GM12865 (cell line): ENCODE measurements at regions not wholly inside any gene's neighbourhood (a gene's known extent, or its start where the extent isn't known, plus 50 kb on each side); places are given as distances from the start of the nearest gene placed in this dataset.

Experiments
- DNase-seq: peaks from one replicate; pipeline ENCODE4 v3.0.0; 2010; ENCODE audit warnings: low read depth
- H3K4me3 ChIP-seq: 2 replicates; pipeline ENCODE4 v1.5.1; 2011; ENCODE audit warnings: mild to moderate bottlenecking, low read depth, low read length, control low read depth
- CTCF ChIP-seq: IDR thresholded peaks from 2 replicates; pipeline ENCODE4 v1.5.1; 2011; ENCODE audit warnings: low read length, control low read depth, low read depth, inconsistent platforms; ENCODE audit not compliant: insufficient read depth; ENCODE audit errors: missing control alignments

- H3K4me3 ChIP-seq, result no peak overlapping the region
- DNase-seq, result no peak
- no peak for TF ChIP-seq CTCF
Measured at GRCh38 chr14:101411779-101412178, 149.5 kb upstream of the DIO3 start.

- TF ChIP-seq CTCF, result no peak
- DNase-seq, result no peak
- no peak overlapping the region for H3K4me3 ChIP-seq
Measured at GRCh38 chr14:101412739-101413138, 148.6 kb upstream of the DIO3 start.

GRCh38 chr14:101417434-101417833 lies 143.9 kb upstream of the DIO3 start:
- H3K4me3 ChIP-seq, result no peak overlapping the region
- DNase-seq, result no peak
- no peak for TF ChIP-seq CTCF

- no peak overlapping the region for H3K4me3 ChIP-seq
- no peak for TF ChIP-seq CTCF
- no peak for DNase-seq
Measured at GRCh38 chr14:101418601-101419000, 142.7 kb upstream of the DIO3 start.

- TF ChIP-seq CTCF, result no peak
- no peak for DNase-seq
- H3K4me3 ChIP-seq, result no peak overlapping the region
Measured at GRCh38 chr14:101426466-101426865, 134.8 kb upstream of the DIO3 start.

- H3K4me3 ChIP-seq, result no peak overlapping the region
- DNase-seq, result no peak
- TF ChIP-seq CTCF, result no peak
Measured at GRCh38 chr14:101428409-101428808, 132.9 kb upstream of the DIO3 start.

- no peak for DNase-seq
- H3K4me3 ChIP-seq, result no peak overlapping the region
- no peak for TF ChIP-seq CTCF
Measured at GRCh38 chr14:101435546-101435945, 125.7 kb upstream of the DIO3 start.
